ENCODE measurements at regions not wholly inside any gene's neighbourhood (a gene's known extent, or its start where the extent isn't known, plus 50 kb on each side); places are given as distances from the start of the nearest gene placed in this dataset.

DNA sequence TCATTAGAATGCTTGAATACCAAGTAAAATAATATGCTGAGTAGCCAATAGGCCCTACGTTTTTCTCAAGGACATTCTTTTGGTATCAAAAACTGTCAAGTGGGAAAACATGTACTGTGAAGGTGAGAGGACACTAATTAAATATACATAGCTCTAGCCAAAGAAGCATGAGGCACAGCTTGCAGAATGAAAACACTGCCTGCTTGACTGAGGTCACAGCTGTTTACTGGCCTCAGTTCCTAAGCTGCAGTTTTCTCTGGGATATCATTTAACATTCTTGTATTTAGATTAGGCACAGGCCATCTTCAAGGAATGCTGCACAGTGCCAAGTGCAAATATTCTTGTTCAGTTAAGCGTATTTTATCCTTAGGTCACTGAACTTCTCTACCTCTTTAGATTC lies 78.6 kb downstream of the NAP1L3 start:
- no peak overlapping the region for H3K4me2 ChIP-seq (ENCODE audit: insufficient read depth, low read length)
- POLR2A ChIA-PET, result no interaction called here
- H3K4me3 ChIP-seq, result no peak overlapping the region
- H3K36me3 ChIP-seq (ENCODE audit: control insufficient read depth, insufficient read depth, low read length), result no peaks in the 10 kb centered on the region
- H3K27ac ChIP-seq (ENCODE audit: extremely low read depth, low read depth, low read length), result no peak overlapping the region
- no TSS peak for BruUV-seq (replicated peaks)
- intact Hi-C loops (cut with micrococcal nuclease), result no loop called here
- in situ Hi-C loops (cut with MboI), result no loop called here
- no peak overlapping the region for H2AFZ ChIP-seq (ENCODE audit: low read depth, low read length)
- H3K79me2 ChIP-seq (ENCODE audit: control insufficient read depth, insufficient read depth, low read length), result no peaks in the 10 kb centered on the region
- CTCF ChIA-PET (ENCODE audit: low intra/inter-chr PET ratio), result no interaction called here
- WGBS (ENCODE audit: insufficient coverage, low coverage, missing lambda C conversion rate), result 0% methylated on average over 2 of the region's 2 CpGs
- no peak overlapping the region for H3K9ac ChIP-seq (ENCODE audit: insufficient read depth in 1 of 2, low read depth in 2 of 2, low read length in 2 of 2)
- FAIRE-seq (no peak), ATAC-seq (no peak), DNase-seq (ENCODE audit: extremely low read depth in 1 of 4, low spot score in 3 of 4) (no peak)
- no peaks in the 10 kb centered on the region for H3K9me1 ChIP-seq (ENCODE audit: control insufficient read depth, insufficient read depth, low read length)
- H3K9me3 ChIP-seq (replicated peaks; ENCODE audit: control insufficient read depth, insufficient read depth, low read depth, low read length), result no peaks in the 10 kb centered on the region
- H3K27me3 ChIP-seq (ENCODE audit: control insufficient read depth in 2 of 2, insufficient read depth in 2 of 2, low read length in 2 of 2), result no peaks in the 10 kb centered on the region
- TF ChIP-seq, protein P1, sequence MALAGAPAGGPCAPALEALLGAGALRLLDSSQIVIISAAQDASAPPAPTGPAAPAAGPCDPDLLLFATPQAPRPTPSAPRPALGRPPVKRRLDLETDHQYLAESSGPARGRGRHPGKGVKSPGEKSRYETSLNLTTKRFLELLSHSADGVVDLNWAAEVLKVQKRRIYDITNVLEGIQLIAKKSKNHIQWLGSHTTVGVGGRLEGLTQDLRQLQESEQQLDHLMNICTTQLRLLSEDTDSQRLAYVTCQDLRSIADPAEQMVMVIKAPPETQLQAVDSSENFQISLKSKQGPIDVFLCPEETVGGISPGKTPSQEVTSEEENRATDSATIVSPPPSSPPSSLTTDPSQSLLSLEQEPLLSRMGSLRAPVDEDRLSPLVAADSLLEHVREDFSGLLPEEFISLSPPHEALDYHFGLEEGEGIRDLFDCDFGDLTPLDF (CRISPR knock-in tag; IDR thresholded peaks at IDR 0.05), result no peak
- H3K4me1 ChIP-seq (replicated peaks in 1 of 2; ENCODE audit: control insufficient read depth in 2 of 2, insufficient read depth in 2 of 2, low read length in 2 of 2), result no peaks in the 10 kb centered on the region
- H4K20me1 ChIP-seq (replicated peaks; ENCODE audit: control insufficient read depth, insufficient read depth, low read length), result no peaks in the 10 kb centered on the region

DNA sequence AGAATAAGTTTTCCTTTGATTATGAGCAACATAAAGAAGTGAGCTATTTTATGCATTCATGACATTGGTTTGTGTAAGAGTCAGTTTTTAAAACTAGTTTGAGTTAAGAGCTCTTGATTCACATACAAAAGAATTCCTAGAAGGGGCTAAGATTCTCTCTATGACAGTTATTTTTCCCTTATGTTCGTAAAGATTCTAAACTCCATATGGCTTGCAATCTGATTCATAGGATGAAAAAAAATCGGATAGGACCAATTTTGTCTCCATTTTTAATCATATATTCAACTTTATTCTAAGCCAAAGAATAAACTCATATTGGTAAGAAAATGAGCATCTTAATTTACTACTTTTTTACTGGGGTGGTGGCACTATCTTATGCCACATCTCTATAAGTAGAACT lies 79.4 kb downstream of the NAP1L3 start:
- H3K27me3 ChIP-seq (ENCODE audit: control insufficient read depth in 2 of 2, insufficient read depth in 2 of 2, low read length in 2 of 2), result no peaks in the 10 kb centered on the region
- in situ Hi-C loops (cut with MboI) (no loop called here), intact Hi-C loops (cut with micrococcal nuclease) (no loop called here)
- H3K4me2 ChIP-seq (ENCODE audit: insufficient read depth, low read length), result no peak overlapping the region
- no TSS peak for BruUV-seq (replicated peaks)
- WGBS (ENCODE audit: insufficient coverage, low coverage, missing lambda C conversion rate), result 5% methylated on average over 2 of the region's 2 CpGs
- FAIRE-seq (no peak), DNase-seq (ENCODE audit: extremely low read depth in 1 of 4, low spot score in 3 of 4) (no peak), ATAC-seq (no peak)
- H3K36me3 ChIP-seq (ENCODE audit: control insufficient read depth, insufficient read depth, low read length), result no peaks in the 10 kb centered on the region
- no peaks in the 10 kb centered on the region for H3K79me2 ChIP-seq (ENCODE audit: control insufficient read depth, insufficient read depth, low read length)
- H3K4me1 ChIP-seq (replicated peaks in 1 of 2; ENCODE audit: control insufficient read depth in 2 of 2, insufficient read depth in 2 of 2, low read length in 2 of 2), result no peaks in the 10 kb centered on the region
- no peak overlapping the region for H2AFZ ChIP-seq (ENCODE audit: low read depth, low read length)
- no peak overlapping the region for H3K9ac ChIP-seq (ENCODE audit: insufficient read depth in 1 of 2, low read depth in 2 of 2, low read length in 2 of 2)
- no peak overlapping the region for H3K4me3 ChIP-seq
- H3K9me1 ChIP-seq (ENCODE audit: control insufficient read depth, insufficient read depth, low read length), result no peaks in the 10 kb centered on the region
- H3K9me3 ChIP-seq (replicated peaks; ENCODE audit: control insufficient read depth, insufficient read depth, low read depth, low read length), result no peaks in the 10 kb centered on the region
- no peaks in the 10 kb centered on the region for H4K20me1 ChIP-seq (replicated peaks; ENCODE audit: control insufficient read depth, insufficient read depth, low read length)
- POLR2A ChIA-PET, result no interaction called here
- H3K27ac ChIP-seq (ENCODE audit: extremely low read depth, low read depth, low read length), result no peak overlapping the region
- CTCF ChIA-PET (ENCODE audit: low intra/inter-chr PET ratio), result no interaction called here
- no peak for TF ChIP-seq ZNF354B (CRISPR knock-in tag; IDR thresholded peaks at IDR 0.05)
- TF ChIP-seq HNRNPLL (IDR thresholded peaks at IDR 0.05; ENCODE audit: low read depth, low read length, poor library complexity, severe bottlenecking), result no peak
- TF ChIP-seq CREBBP (IDR thresholded peaks at IDR 0.05; ENCODE audit: low read depth, low read length), result no peak
- no peak for TF ChIP-seq GTF2A2 (tag; IDR thresholded peaks at IDR 0.05)
- no peak for TF ChIP-seq GTF2F1 (IDR thresholded peaks at IDR 0.05; ENCODE audit: low read depth, low read length)
- no peak for TF ChIP-seq TAF7 (tag; IDR thresholded peaks at IDR 0.05)
- TF ChIP-seq NR2C1 (IDR thresholded peaks at IDR 0.05), result no peak
- no peak for TF ChIP-seq NR2C1 (tag; IDR thresholded peaks at IDR 0.05)
- no peak for TF ChIP-seq HMGN3 (IDR thresholded peaks at IDR 0.05; ENCODE audit: borderline replicate concordance, extremely low read depth, insufficient read length, low read depth, low read length)
- TF ChIP-seq SMAD4 (CRISPR knock-in tag; conservative IDR thresholded peaks at IDR 0.05), result no peak
- no peak for TF ChIP-seq TOE1 (IDR thresholded peaks at IDR 0.05; ENCODE audit: borderline replicate concordance)
- no peak for TF ChIP-seq TOE1 (CRISPR knock-in tag; IDR thresholded peaks at IDR 0.05; ENCODE audit: borderline replicate concordance, low read depth)
